ENCODE measurements at regions not wholly inside any gene's neighbourhood (a gene's known extent, or its start where the extent isn't known, plus 50 kb on each side); places are given as distances from the start of the nearest gene placed in this dataset.
"Not testable (repeated sequence)": the region's sequence is repeated elsewhere in the genome, so short reads cannot be mapped to it uniquely, and the experiment has no call there.

DNA sequence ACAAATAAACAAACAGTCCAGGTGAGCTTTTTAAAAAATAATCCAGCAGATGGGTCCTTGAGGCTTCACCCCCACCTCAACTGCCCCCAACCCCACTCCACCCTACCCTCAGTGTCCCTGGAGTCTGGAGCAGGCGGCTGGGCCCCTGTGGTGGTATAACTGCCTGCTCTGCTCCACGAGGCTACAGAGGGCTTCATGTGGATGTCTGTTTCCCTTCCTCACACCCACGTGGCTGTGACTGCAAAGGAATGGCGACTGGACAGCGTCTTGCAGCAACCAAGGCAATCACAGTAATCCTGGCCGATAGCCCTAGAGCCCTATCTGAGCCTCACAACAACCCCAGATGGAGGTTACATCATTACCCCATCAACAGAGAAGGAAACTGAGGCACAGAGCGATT, 76.5 kb downstream of the SLC2A10 start:
- no peak for DNase-seq

DNA sequence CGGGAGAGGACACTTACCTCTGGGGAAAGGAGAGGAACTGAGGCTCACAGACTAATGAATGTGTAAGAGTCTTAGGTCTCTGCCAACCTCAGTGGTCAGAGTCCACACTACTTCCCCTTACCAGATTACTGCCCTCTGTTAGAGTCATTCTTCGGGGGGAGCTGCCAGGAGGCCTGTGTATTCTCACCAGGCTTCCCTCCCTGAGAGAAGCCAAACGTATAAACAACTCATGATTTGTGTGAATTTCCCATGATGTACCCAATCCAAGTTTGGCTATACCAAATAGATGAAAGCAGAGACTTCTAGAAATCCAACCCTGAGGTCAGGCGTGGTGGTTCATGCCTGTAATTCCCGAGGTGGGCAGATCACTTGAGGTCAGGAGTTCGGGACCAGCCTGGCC, 77.1 kb downstream of the SLC2A10 start:
- no peak for DNase-seq

DNA sequence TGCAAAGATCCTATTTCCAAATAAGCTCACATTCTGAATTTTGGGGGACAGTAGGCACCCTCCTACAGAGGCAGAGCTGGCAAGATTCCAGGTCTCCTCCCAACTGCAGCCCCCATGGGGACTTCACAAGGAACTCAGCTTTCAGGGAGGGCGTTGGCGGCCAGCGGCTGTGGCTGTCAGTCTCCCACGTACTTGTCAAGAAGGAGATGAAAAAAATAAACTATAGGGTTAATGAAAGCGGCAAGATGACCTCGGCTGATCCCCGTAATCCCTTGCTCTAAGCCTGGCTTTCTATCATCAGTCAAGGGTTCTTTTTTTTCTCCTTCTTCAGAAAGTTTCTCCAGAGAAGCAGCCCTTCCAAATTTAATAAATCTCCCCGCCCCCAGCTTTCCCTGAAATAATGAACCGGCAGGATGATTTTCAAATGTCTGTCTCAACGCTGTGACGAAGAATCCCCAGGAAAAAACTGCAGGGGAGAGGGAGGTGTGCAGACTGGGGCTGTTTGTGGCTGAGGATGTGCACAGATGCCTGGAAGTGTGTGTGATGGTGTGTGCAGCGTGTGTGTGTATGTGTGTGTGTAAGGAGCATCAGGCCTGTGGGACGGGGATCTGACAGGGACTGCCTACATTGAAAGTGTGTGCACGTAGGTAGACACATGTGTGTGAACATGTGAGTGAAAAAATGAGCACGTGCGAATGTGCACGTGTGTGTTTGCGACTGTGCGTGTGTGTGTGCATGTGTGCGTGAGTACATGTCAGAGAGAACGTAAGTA, 78.7 kb downstream of the SLC2A10 start:
- DNase-seq, result no peak

DNA sequence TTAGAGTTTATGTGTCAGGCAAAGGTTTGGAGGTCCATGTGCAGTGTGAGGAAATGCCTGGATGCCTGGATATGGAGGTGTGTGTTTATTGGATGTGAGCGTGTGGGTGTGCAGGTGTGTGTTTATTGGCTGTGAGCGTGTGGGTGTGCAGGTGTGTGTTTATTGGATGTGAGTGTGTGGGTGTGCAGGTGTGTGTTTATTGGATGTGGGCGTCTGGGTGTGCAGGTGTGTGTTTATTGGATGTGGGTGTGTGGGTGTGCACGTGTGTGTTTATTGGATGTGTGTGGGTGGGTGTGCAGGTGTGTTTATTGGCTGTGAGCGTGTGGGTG, 79.3 kb downstream of the SLC2A10 start:
- DNase-seq, result not testable (repeated sequence)

DNA sequence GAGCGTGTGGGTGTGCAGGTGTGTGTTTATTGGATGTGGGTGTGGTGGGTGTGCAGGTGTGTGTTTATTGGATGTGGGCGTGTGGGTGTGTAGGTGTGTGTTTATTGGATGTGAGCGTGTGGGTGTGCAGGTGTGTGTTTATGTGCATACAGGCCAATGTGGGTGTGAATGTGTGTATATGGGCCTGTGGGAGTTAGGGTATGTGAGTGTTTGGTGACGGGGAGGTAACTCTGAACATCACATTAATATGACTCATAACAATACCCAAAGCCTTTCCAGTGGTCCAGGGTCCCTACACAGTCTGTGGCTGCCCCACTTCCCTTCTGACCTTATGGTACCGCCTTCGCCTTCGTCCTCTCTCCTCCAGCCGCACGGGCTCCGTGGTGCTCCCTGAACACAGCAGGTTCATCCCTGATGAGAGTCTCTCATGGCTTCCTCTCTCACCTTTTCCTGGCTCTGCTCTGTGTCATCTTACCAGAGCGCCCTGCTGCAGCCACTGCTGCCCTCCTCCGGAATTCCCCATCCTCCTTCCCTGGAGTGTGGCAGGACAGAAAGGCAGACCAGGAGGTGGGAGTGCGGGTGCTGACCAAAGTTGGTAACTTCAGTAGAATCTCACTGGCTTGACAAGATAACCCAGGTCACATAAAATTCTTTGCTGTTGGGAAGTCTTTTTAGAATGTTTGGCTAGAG, 80.0 kb downstream of the SLC2A10 start:
- DNase-seq, result no peak

DNA sequence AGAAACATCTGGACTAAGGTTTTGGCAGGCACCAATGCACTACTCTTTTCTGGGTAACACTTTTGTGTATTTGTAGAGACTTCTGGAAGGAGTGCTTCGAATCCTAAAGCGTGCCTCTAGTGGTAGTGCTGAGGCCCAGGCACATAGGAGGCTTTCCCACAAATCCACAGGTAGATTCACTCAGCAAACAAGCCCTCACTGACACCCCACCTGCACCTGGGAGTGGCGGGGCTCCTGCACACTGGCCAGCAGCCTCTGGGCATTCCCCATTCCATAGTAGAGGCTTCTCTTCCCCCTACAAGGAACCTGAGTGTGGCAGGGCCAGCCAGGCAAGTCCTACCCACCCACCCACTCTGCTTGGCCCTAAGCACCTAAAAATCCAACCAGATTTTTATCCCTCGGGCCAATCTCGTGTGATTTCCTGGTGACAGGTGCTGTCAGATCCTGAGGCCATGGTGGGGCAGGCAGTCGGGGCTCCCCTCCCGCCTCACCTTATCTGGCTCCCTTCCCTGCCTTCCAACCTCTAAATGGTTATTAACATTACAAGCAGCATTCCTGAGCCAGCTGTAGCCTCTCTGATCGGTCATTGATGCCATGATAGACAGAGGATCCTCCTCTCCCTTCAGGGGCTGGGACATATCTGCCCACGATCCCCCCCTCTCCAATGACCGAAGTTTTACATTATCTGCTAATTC, 82.4 kb downstream of the SLC2A10 start:
- DNase-seq, result no peak

DNA sequence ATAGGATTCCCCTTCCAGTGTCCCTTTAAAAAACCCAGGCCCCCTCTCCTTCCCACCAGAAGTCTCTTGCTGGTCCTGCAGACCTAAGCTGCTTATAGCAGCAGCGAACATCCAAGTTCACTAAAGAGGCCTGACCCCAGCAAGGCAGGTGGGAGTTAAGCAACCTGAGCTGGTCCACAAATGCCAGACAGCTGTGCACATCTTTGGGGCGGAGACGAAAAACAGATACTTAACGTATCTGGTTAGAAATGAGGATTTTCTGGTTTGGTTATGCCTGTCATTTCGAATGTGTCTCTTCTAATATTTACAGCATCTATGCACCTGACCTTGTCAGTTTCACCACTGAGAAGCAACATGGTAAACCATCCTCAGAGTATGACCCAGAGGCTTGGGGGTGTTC, 87.8 kb downstream of the SLC2A10 start:
- no peak for DNase-seq

DNA sequence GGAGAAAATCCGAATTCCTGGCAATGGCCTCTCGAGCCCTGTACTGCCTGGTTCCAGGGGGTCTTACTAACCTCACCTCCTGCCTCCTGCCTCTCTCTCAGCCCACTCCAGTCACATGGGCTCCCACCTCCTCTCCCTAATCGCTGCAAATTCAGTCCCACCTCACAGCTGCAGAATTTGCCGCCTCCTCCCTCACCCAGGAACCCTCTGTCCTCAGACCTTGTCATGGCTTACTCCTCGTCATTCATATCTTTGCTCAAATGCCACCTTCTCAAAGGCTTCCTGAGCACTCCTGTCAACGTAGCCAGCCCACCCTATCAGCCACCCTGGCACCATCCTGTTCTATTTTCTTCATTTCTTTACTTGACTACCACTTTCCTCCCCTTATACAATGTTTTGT, 89.0 kb downstream of the SLC2A10 start:
- DNase-seq, result no peak

DNA sequence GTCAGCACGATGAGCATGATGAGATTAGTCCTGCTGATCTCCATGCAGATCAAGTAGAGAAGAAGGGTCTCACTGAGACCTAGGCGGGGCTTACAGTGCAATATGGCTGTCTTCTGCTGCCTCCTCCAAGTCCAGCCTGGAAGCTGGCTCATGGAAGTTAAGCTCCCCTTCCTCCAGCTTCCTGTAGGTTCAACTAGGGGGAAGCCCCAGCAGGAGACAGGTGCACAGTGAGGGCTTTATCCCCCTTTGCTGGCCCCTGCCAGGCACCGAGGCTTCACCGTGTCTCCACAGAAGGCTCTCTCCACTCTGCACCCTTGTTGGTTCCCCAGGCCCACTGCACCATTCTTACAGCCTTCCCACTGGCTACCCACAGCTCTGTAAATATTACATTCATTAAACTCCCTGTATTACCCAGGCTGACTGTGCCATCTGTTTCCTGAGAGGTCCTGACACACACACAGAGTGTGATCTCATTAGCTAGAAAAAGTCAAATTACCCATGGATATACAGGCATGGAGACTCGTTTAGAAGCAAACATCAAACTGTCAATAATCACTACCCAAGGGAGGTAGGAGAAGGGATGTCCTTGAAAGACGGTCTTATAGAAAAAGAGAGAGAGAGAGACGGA, 90.4 kb downstream of the SLC2A10 start:
- no peak for DNase-seq

DNA sequence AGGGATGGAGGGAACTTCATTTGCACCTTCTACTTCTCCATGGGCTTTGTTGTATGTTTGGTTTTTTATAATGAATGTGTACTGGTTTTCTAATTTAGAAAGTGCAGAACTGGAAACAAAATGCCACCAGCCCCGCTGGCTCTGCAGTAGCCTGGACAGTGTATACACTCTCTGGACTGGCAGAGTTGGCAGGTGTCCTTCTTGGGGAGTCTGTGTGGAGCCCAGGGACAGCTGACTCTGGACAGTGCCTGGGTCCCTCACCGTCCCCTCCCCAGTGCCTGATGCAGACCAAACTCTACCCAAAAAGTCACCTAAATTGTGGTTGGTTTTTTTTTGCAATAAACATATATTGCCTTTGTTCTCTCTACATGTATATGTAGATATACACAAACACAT, 91.0 kb downstream of the SLC2A10 start:
- DNase-seq, result no peak

DNA sequence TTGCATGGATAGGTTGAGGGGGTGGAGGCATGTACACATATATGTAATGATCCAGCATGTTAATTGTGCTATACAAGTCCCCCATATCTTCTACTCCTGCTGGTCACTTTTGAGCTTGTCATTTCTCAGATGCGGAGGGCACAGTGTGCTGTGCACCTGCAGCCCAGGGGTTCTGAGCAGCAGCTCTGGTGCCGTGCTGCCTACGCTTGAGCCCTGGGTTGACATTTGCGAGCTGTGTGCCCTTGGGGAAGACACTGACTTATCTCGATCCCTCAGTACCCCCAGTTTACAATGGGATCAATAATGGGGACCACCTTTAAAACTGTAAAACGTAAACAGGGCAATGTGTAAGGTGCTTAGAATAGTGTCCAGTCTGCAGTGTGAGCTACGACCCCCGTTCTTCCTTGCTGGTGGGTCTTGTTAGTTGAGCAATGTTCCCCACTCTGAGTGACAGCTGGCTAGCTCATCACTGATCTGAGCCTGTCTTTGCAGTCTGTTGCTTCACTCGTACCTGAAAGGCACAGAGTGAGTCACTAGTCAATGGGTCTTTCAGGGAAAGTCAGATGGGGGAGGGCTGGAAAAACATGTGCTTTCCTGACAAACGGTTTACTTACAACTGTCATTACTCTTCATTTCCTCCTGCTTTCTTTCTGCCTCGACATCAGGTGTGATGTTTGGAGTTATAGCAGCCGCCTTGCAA, 91.7 kb downstream of the SLC2A10 start:
- no peak for DNase-seq

DNA sequence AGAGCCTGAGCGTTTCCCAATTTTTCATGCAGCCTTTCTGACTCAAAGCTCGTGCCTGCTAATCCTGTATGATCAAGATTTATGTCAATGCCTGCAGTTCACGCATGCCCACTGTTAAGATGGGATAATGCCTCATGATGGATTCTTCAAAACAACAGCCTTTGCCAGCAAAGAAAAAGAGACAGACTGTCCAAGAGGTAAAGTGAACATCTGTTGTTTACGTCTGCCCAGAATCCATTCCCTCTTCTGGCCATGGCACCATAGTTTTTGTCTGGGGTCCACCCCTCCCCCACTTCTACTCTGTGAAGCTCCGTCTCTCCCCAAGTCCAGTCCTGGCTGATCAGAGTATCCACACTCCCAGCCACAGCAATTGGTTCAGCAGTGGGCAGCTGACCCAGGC, 91.9 kb upstream of the EYA2 start:
- no peak for DNase-seq

DNA sequence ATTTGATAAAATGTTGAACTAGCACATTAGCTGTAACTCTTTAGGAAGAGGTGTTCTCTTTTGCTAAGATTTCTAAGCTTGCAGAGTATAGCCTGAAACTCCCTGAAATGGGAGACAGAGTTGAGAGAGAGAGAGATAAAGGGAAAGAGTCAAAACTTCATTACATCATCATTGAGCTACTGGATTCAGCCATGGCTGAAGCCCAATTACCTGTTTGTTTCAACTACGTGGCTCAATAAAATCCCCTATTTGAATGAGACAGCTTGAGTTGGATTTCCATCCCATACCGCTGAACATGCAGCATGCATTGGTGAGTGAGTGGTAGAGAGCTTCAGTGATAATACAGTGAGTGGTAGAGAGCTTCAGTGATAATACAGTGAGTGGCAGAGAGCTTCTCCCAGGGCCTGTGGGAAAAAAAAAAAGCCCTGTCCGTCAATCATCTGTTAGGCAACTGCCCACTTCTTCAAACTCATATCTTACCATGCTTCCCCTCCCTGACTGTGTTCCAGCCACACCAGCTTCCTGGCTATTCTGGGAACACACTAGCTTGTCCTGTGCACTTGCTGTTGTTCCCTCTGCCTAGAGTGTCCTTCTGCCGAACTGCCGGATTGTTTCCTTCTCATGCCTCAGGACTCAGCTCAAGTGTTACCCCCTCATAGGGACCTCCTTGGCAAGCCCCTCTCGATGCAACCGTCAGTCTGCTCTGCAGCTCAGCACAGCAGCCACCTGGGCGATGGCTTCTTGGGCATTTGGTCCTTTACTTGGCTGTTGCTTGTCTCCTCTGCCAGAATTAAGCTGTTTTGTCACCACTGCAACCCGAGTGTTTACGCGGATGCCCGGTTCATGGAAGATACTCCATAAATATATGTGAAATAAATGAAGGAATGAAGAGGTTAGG, 91.3 kb upstream of the EYA2 start:
- no peak for DNase-seq

DNA sequence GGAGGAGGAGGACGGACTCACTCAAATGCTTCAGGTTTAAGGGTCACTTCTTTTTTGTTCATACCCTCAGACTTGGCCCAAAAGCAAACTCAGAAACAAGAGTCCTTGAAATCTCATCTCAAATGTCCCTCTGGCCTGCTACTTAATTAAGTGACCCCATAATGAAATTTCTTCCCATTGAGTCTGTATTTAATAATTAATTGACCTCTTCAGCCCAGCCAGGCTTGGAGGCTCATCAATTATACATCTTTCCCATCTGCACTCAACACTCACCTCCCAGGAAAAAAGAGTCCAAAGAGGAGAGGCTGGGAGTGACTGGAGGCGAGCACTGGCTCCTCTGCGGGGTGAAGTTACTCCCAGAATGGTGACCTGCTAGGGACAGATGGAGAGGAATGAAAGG, 90.5 kb upstream of the EYA2 start:
- no peak for DNase-seq

DNA sequence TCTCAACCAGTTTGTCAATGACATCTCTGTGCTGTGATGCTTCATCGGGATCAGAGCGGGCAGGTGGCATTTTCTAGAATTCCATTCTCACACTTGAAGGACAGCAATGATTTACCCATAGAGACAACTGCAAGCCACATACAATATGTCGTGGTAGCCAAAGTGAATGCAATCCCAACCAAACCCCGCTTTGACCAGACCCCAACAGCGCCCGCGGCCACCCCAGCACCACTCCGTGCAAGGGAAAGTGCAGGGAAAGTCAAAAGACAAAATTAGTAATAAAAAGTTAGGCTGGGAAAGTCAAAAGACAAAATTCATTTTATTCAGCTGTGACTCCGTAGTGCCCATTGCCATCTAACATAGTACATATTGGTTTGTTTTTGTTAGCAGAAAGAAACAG, 88.8 kb upstream of the EYA2 start:
- DNase-seq, result no peak

DNA sequence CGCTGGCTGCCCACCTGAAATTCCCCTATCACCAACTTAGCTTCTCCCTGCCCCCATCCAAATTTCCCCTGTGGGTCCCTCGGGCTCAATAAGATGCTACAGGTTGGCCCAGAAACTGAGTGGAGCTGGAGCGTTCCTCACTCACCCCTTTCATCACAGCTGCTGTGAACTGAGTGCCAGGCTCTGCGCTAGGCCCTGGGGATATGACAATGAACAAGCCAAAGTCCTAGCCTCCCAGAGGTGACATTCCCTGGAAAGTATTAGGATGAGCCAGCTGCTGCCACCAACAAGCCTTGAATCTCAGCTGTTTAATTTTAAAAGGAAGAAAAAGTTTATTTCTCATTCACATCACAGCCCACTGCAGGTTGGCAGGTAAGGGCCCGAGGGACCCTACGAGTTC, 86.6 kb upstream of the EYA2 start:
- DNase-seq, result no peak

DNA sequence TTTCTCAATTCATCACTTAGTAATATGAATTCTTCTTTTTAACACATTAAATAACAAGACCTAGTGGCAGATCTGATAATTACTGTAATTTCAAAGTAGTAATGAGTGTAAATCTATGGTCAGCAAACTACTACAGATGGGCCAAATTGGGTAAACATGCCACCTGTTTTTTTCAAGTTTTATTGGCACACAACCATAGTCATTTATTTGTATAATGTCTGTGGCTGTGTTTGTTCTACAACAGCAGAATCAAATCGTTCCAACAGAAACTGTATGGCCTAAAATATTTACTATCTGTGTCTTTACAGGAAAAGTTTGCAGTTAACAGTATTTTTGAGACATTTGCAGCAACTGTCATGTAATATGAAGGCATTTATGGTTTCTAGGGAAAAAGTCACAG, 86.1 kb upstream of the EYA2 start:
- DNase-seq, result no peak

DNA sequence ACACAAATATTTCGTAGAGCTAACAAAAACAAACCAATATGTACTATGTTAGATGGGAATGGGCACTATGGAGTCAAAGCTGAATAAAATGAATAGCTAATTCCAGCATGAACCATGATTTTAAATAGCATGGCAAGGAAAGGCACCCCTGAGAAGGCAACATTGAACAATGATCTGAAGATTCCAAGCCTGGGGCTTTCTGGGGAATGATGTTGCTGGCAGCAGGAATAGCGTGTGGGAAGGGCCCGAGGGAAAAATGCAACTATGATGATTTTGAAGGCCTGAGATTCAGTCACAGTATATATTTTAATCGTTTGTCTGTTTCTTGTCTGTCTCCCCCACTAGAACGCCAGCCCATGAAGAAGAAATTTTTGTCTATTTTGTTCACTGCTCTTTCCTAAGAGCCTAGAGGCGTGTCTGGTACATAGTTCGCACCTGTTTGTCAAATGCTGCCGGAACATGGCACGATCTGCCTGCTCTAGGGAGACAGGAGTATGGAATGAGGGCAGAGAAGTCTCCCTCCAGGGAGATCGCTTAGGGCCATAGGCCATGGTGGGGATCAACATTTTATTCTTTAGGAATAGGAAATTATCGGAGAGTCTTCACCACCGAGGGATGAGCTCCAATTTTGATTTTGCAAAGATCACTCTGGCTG, 84.8 kb upstream of the EYA2 start:
- DNase-seq, result no peak

DNA sequence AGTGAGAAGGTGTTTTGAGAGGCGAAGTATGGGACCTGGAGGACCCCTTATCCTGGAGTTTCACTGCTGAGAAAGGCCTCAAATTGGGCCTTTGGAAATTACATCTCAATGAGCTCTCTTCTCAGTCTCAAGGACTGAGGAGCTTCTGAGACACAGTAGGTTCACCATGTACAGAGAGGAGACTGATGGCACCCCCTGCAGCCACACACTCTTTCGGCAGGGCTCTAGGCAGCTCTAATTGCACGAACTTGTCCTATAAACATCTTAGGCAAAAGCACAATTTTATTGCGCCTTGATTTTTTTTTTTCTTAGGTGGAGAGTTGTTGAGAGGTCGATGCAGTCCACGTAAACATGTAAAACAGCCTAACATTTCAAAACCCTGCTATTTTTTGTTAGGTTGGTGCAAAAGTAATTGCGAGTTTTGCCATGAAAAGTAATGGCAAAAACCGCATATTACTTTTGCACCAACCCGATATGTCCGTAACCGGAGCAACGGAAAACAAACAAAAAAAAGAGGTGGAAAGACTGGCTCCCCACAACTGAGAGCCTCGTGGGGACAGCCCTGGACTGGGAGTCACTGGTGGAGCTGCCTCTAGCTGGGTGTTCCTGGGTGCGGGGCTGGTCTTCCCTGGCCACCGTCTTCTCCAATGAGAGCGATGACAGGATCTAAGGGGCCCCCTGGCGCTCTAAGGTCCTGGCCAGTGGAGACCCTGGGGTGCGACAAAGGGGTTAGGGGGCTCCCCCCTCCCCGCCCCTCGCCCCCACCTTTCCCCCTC, 84.0 kb upstream of the EYA2 start:
- peak; percentile 30 for DNase-seq

DNA sequence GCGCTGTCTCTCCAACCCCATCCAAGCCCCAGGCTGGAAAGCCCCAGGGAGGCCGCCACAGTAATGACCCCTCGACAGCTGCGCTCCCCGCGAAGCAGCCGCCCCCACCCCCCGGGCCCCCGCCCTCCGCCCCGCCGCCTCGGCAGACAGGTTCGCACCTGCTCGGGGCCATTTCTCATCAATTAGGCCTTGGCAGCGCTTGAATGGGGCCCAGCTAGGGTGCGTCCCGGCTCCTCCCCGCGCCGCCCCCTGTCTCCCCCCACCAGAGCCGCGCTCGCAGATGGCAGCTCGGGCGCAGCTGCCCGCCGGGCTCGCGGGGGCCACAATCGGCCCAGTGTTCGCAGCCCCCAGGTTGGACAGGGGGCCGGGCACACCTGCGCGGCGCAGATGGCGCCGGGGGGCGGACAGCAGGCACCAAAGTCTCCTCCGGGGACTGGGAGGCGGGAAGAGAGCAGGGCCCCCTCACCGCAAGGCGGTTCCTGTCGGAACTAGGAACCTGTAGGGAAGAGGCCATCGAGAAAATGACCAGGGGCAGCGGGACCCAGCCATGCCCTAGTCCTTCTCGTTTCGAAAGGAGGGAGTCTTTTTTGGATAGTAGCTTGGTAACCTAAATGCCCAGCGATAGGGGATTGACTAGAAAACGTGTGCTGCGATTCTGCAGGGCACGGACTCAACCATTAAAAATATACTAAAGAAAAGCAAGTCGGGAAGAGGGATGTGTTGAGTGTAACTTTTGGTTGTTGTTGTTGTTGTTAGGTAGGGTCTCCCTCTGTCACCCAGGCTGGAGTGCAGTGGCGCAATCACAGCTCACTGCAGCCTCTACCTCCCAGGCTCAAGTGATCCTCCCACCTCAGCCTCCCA, 83.2 kb upstream of the EYA2 start:
- peak; percentile 11 for DNase-seq

Data from DMS79 (cell line).